ENCODE measurements at regions not wholly inside any gene's neighbourhood (a gene's known extent, or its start where the extent isn't known, plus 50 kb on each side); places are given as distances from the start of the nearest gene placed in this dataset.

- Histone ChIP-seq H2BK12ac (ENCODE audit: low read length in 2 of 2) (no peak overlapping the region), H3K4me3 (ENCODE audit: insufficient read depth in 1 of 2, low read depth in 1 of 2, low read length in 2 of 2) (no peak overlapping the region), H2BK15ac (ENCODE audit: low read depth, poor library complexity, severe bottlenecking) (no peak overlapping the region), H4K91ac (ENCODE audit: low read length) (no peak overlapping the region), H2AK5ac (ENCODE audit: low read length, severe bottlenecking) (no peak overlapping the region), H3K23ac (ENCODE audit: low read length in 2 of 2) (no peak overlapping the region), H4K8ac (ENCODE audit: low read length) (no peak overlapping the region), H3K27me3 (ENCODE audit: control insufficient read depth in 1 of 2, insufficient read depth in 1 of 2, low read length in 2 of 2) (no peaks in the 10 kb centered on the region), H3K18ac (ENCODE audit: low read depth in 1 of 2, low read length in 2 of 2) (no peak overlapping the region), H3K9ac (ENCODE audit: low read length) (no peak overlapping the region), H3K36me3 (ENCODE audit: control insufficient read depth in 1 of 2, insufficient read depth in 2 of 2, low read depth in 1 of 2, low read length in 2 of 2) (no peaks in the 10 kb centered on the region), H3K79me1 (replicated peaks; ENCODE audit: low read length, poor library complexity, severe bottlenecking) (no peaks in the 10 kb centered on the region), H2BK5ac (ENCODE audit: low read depth, low read length, poor library complexity, severe bottlenecking) (no peak overlapping the region), H3K4me2 (ENCODE audit: low read length, poor library complexity, severe bottlenecking) (no peak overlapping the region), H2AFZ (ENCODE audit: low read depth, low read length) (no peak overlapping the region), H3K9me3 (ENCODE audit: control insufficient read depth, low read length) (no peaks in the 10 kb centered on the region), H3K4me1 (ENCODE audit: control insufficient read depth, insufficient read depth, low read depth, low read length) (peaks cover 3% of the 10 kb centered on the region), H2BK120ac (ENCODE audit: low read depth, low read length) (no peak overlapping the region), H3K4ac (ENCODE audit: low read depth in 1 of 2, low read length in 2 of 2) (no peak overlapping the region), H3K27ac (ENCODE audit: low read length, poor library complexity, severe bottlenecking) (no peak overlapping the region), H3K14ac (ENCODE audit: low read length in 2 of 2) (no peak overlapping the region)
- no peak for DNase-seq
- 92% methylated on average over 2 of the region's 3 CpGs for WGBS
Observed at GRCh38 chr4:33091961-33092360, 2371.8 kb downstream of the PCDH7 start.

- H3K18ac ChIP-seq (ENCODE audit: low read depth in 1 of 2, low read length in 2 of 2) = no peak overlapping the region
- H2BK15ac ChIP-seq (ENCODE audit: low read depth, poor library complexity, severe bottlenecking) = no peak overlapping the region
- H2BK12ac ChIP-seq (ENCODE audit: low read length in 2 of 2) = no peak overlapping the region
- H3K23ac ChIP-seq (ENCODE audit: low read length in 2 of 2) = no peak overlapping the region
- WGBS = 77% methylated on average over 3 of the region's 3 CpGs
- DNase-seq = peak; percentile 21
- no peak overlapping the region for H4K8ac ChIP-seq (ENCODE audit: low read length)
- no peak overlapping the region for H3K14ac ChIP-seq (ENCODE audit: low read length in 2 of 2)
- H3K4me1 ChIP-seq (ENCODE audit: control insufficient read depth, insufficient read depth, low read depth, low read length) = no peaks in the 10 kb centered on the region
- H2AK5ac ChIP-seq (ENCODE audit: low read length, severe bottlenecking) = no peak overlapping the region
- no peak overlapping the region for H3K4ac ChIP-seq (ENCODE audit: low read depth in 1 of 2, low read length in 2 of 2)
- H4K91ac ChIP-seq (ENCODE audit: low read length) = no peak overlapping the region
- no peaks in the 10 kb centered on the region for H3K79me1 ChIP-seq (replicated peaks; ENCODE audit: low read length, poor library complexity, severe bottlenecking)
- no peak overlapping the region for H2BK120ac ChIP-seq (ENCODE audit: low read depth, low read length)
- no peaks in the 10 kb centered on the region for H3K27me3 ChIP-seq (ENCODE audit: control insufficient read depth in 1 of 2, insufficient read depth in 1 of 2, low read length in 2 of 2)
- H3K36me3 ChIP-seq (ENCODE audit: control insufficient read depth in 1 of 2, insufficient read depth in 2 of 2, low read depth in 1 of 2, low read length in 2 of 2) = no peaks in the 10 kb centered on the region
- no peak overlapping the region for H2AFZ ChIP-seq (ENCODE audit: low read depth, low read length)
- no peak overlapping the region for H3K9ac ChIP-seq (ENCODE audit: low read length)
- no peak overlapping the region for H2BK5ac ChIP-seq (ENCODE audit: low read depth, low read length, poor library complexity, severe bottlenecking)
- H3K27ac ChIP-seq (ENCODE audit: low read length, poor library complexity, severe bottlenecking) = no peak overlapping the region
- no peak overlapping the region for H3K4me2 ChIP-seq (ENCODE audit: low read length, poor library complexity, severe bottlenecking)
- no peak overlapping the region for H3K4me3 ChIP-seq (ENCODE audit: insufficient read depth in 1 of 2, low read depth in 1 of 2, low read length in 2 of 2)
- no peaks in the 10 kb centered on the region for H3K9me3 ChIP-seq (ENCODE audit: control insufficient read depth, low read length)
Observed at GRCh38 chr4:33104273-33104672, 2384.1 kb downstream of the PCDH7 start.

- Histone ChIP-seq H3K9ac (ENCODE audit: low read length) (no peak overlapping the region), H2AFZ (ENCODE audit: low read depth, low read length) (no peak overlapping the region), H2BK12ac (ENCODE audit: low read length in 2 of 2) (no peak overlapping the region), H3K36me3 (ENCODE audit: control insufficient read depth in 1 of 2, insufficient read depth in 2 of 2, low read depth in 1 of 2, low read length in 2 of 2) (no peaks in the 10 kb centered on the region), H2BK5ac (ENCODE audit: low read depth, low read length, poor library complexity, severe bottlenecking) (no peak overlapping the region), H3K4ac (ENCODE audit: low read depth in 1 of 2, low read length in 2 of 2) (no peak overlapping the region), H3K23ac (ENCODE audit: low read length in 2 of 2) (no peak overlapping the region), H3K9me3 (ENCODE audit: control insufficient read depth, low read length) (peaks cover 4% of the 10 kb centered on the region), H3K4me3 (ENCODE audit: insufficient read depth in 1 of 2, low read depth in 1 of 2, low read length in 2 of 2) (no peak overlapping the region), H2BK120ac (ENCODE audit: low read depth, low read length) (no peak overlapping the region), H4K8ac (ENCODE audit: low read length) (no peak overlapping the region), H2BK15ac (ENCODE audit: low read depth, poor library complexity, severe bottlenecking) (no peak overlapping the region), H3K27ac (ENCODE audit: low read length, poor library complexity, severe bottlenecking) (no peak overlapping the region), H3K4me1 (ENCODE audit: control insufficient read depth, insufficient read depth, low read depth, low read length) (no peaks in the 10 kb centered on the region), H3K14ac (ENCODE audit: low read length in 2 of 2) (no peak overlapping the region), H3K4me2 (ENCODE audit: low read length, poor library complexity, severe bottlenecking) (no peak overlapping the region), H2AK5ac (ENCODE audit: low read length, severe bottlenecking) (no peak overlapping the region), H4K91ac (ENCODE audit: low read length) (no peak overlapping the region), H3K27me3 (ENCODE audit: control insufficient read depth in 1 of 2, insufficient read depth in 1 of 2, low read length in 2 of 2) (no peaks in the 10 kb centered on the region), H3K18ac (ENCODE audit: low read depth in 1 of 2, low read length in 2 of 2) (no peak overlapping the region), H3K79me1 (replicated peaks; ENCODE audit: low read length, poor library complexity, severe bottlenecking) (no peaks in the 10 kb centered on the region)
- WGBS = 65% methylated on average over 1 of the region's 2 CpGs
- peak; percentile 6 for DNase-seq
Observed at GRCh38 chr4:33107814-33108213, 2387.6 kb downstream of the PCDH7 start.

GRCh38 chr4:33111117-33111516 lies 2390.9 kb downstream of the PCDH7 start:
- Histone ChIP-seq H3K23ac (ENCODE audit: low read length in 2 of 2) (no peak overlapping the region), H4K91ac (ENCODE audit: low read length) (no peak overlapping the region), H3K4me1 (ENCODE audit: control insufficient read depth, insufficient read depth, low read depth, low read length) (no peaks in the 10 kb centered on the region), H3K18ac (ENCODE audit: low read depth in 1 of 2, low read length in 2 of 2) (no peak overlapping the region), H3K27me3 (ENCODE audit: control insufficient read depth in 1 of 2, insufficient read depth in 1 of 2, low read length in 2 of 2) (no peaks in the 10 kb centered on the region), H3K79me1 (replicated peaks; ENCODE audit: low read length, poor library complexity, severe bottlenecking) (no peaks in the 10 kb centered on the region), H2AFZ (ENCODE audit: low read depth, low read length) (no peak overlapping the region), H3K36me3 (ENCODE audit: control insufficient read depth in 1 of 2, insufficient read depth in 2 of 2, low read depth in 1 of 2, low read length in 2 of 2) (no peaks in the 10 kb centered on the region), H2BK120ac (ENCODE audit: low read depth, low read length) (no peak overlapping the region), H3K4me3 (ENCODE audit: insufficient read depth in 1 of 2, low read depth in 1 of 2, low read length in 2 of 2) (no peak overlapping the region), H3K9ac (ENCODE audit: low read length) (no peak overlapping the region), H3K4me2 (ENCODE audit: low read length, poor library complexity, severe bottlenecking) (no peak overlapping the region), H2BK12ac (ENCODE audit: low read length in 2 of 2) (no peak overlapping the region), H4K8ac (ENCODE audit: low read length) (no peak overlapping the region), H3K4ac (ENCODE audit: low read depth in 1 of 2, low read length in 2 of 2) (no peak overlapping the region), H3K27ac (ENCODE audit: low read length, poor library complexity, severe bottlenecking) (no peak overlapping the region), H3K14ac (ENCODE audit: low read length in 2 of 2) (no peak overlapping the region), H2BK15ac (ENCODE audit: low read depth, poor library complexity, severe bottlenecking) (no peak overlapping the region), H3K9me3 (ENCODE audit: control insufficient read depth, low read length) (peaks cover 4% of the 10 kb centered on the region), H2AK5ac (ENCODE audit: low read length, severe bottlenecking) (no peak overlapping the region), H2BK5ac (ENCODE audit: low read depth, low read length, poor library complexity, severe bottlenecking) (no peak overlapping the region)
- 97% methylated on average over 1 of the region's 1 CpG for WGBS
- no peak for DNase-seq
